Prostate gland (tissue), 2 donors: ENCODE measurements at regions not wholly inside any gene's neighbourhood (a gene's known extent, or its start where the extent isn't known, plus 50 kb on each side); places are given as distances from the start of the nearest gene placed in this dataset.
"Not testable (repeated sequence)": the region's sequence is repeated elsewhere in the genome, so short reads cannot be mapped to it uniquely, and the experiment has no call there.

Experiments
- DNase-seq: peaks from one replicate; pipeline ENCODE4 v3.0.0-alpha.2; 2019; ENCODE audit warnings: low spot score
- H3K27ac ChIP-seq, 2 donors: fragments of 200-600 bp; sonication (generic); 2 replicates each; pipeline ENCODE4 v1.5.1; 2017 to 2019
- H3K27me3 ChIP-seq: fragments of 200-600 bp; sonication (generic); replicated peaks from 2 replicates; pipeline ENCODE4 v1.5.1; 2019; ENCODE audit not compliant: insufficient read depth
- H3K36me3 ChIP-seq, 2 donors: fragments of 200-600 bp; sonication (generic); 1 replicate in 1 of 2; 2 replicates in 1 of 2; pipeline versions ENCODE4 v1.5.1 to v1.8.1; 2017 to 2019
- H3K4me1 ChIP-seq: fragments of 200-600 bp; sonication (generic); replicated peaks from 2 replicates; pipeline ENCODE4 v1.5.1; 2019
- H3K4me3 ChIP-seq, 2 donors: fragments of 200-600 bp; sonication (generic); 2 replicates each; pipeline ENCODE4 v1.5.1; 2017 to 2019
- H3K9me3 ChIP-seq: fragments of 200-600 bp; sonication (generic); 2 replicates; pipeline ENCODE4 v1.5.1; 2017
- POLR2A ChIP-seq: fragments of 450-650 bp; IDR thresholded peaks from one replicate; pipeline ENCODE4 v1.6.1; 2016; ENCODE audit warnings: antibody characterized with exemption, mild to moderate bottlenecking
- POLR2AphosphoS5 ChIP-seq: sonication (generic); formaldehyde crosslinking; IDR thresholded peaks from one replicate; pipeline ENCODE4 v1.6.1; 2017; ENCODE audit warnings: antibody characterized with exemption
- WGBS: methylation state at CpG from one replicate; pipeline ENCODE4 v1.1.5; 2018; 5-methylcytosine and 5-hydroxymethylcytosine counted together
- intact Hi-C: fragments of 100-400 bp; cut with DNase I; formaldehyde crosslinking; loops from one replicate; pipeline ENCODE4 v1.14.2; 2022
- TF ChIP-seq, protein P1 (sequence below), 4 experiments: fragments of 200-600 bp in 2 of 4; fragments of 450-650 bp in 2 of 4; sonication (generic) in 2 of 4; IDR thresholded peaks; 1 replicate in 3 of 4; 2 replicates in 1 of 4; pipeline ENCODE4 v1.5.1; 2016 to 2019; ENCODE audit warnings: antibody characterized with exemption in 4 of 4, mild to moderate bottlenecking in 2 of 4, moderate library complexity in 2 of 4

DNA sequence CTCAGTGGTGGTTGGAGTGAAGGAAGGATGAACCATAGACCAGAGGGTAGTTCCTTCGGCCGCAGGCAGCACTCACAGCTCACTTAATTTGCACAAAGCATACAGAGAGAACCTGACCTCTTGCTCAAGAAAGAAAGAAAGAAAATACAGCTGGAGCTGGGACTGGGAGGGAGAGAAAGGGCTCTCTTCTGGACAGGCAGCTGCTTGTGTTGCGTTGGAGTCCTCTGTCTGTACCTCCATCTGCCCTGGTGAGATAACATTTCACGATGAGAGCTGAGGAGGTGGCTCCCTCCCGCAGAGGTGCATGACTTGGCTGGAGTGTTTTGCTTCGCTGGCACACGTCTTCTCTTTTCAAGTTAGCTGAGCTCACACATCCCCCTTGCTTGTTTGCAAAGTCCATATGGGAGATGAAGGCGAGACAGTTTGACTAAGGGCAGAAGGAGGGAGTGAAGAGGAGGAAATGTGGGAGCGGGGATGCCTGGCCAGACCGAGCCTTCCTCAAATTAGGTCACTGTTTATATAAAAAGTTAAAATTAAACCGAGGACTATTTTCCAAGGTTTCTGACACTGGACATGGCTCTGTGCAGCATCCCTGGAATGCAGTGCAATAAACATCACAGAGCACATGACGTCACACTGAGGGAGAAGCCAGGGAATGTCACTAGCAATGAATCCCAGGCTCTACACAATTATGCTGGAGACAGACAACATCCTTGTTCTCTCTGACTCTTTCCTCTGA is 359.4 kb downstream of the CD83 start:
- H3K9me3 ChIP-seq = no peaks in the 10 kb centered on the region
- H3K4me1 ChIP-seq = no peaks in the 10 kb centered on the region
- WGBS = 16% methylated on average over 12 of the region's 12 CpGs
- TF ChIP-seq POLR2A (no peak), POLR2AphosphoS5 (peak; percentile 42)
- intact Hi-C loops = loop anchor here (2.0 kb wide), 1 partner anchor 36 kb away; no protein-coding TSS in a partner anchor
- peak; percentile 20 for DNase-seq
- H3K36me3 ChIP-seq = no peaks in the 10 kb centered on the region
- H3K4me3 ChIP-seq = no peak overlapping the region
- peak overlapping the region; percentile 18 to 48 for H3K27ac ChIP-seq
- no peaks in the 10 kb centered on the region for H3K27me3 ChIP-seq

DNA sequence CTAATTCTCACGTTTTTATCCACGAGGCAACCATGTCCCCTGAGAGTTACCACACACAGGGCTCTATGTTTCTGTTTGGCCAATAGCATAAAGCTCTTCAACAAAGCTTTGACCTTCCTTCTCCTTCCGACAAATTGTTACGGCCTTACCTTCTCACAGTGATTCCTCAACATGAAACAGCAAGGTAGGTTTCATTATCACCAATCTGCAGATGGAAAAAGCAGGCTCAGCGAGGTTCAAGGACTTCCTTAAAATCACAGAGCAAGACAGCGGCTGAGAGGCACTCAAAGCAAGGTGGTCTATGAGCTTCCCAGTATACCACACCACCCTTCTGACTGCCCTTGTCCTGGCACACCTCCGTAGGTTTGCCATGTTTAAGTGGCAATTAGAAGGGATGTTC is 360.0 kb downstream of the CD83 start:
- Histone ChIP-seq H3K9me3 (no peaks in the 10 kb centered on the region), H3K27me3 (no peaks in the 10 kb centered on the region), H3K27ac (peak overlapping the region in 1 of 2 donors; percentile 1), H3K4me1 (no peaks in the 10 kb centered on the region), H3K4me3 (no peak overlapping the region), H3K36me3 (no peaks in the 10 kb centered on the region)
- TF ChIP-seq POLR2A = no peak
- TF ChIP-seq, protein P1, sequence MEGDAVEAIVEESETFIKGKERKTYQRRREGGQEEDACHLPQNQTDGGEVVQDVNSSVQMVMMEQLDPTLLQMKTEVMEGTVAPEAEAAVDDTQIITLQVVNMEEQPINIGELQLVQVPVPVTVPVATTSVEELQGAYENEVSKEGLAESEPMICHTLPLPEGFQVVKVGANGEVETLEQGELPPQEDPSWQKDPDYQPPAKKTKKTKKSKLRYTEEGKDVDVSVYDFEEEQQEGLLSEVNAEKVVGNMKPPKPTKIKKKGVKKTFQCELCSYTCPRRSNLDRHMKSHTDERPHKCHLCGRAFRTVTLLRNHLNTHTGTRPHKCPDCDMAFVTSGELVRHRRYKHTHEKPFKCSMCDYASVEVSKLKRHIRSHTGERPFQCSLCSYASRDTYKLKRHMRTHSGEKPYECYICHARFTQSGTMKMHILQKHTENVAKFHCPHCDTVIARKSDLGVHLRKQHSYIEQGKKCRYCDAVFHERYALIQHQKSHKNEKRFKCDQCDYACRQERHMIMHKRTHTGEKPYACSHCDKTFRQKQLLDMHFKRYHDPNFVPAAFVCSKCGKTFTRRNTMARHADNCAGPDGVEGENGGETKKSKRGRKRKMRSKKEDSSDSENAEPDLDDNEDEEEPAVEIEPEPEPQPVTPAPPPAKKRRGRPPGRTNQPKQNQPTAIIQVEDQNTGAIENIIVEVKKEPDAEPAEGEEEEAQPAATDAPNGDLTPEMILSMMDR (IDR thresholded peaks at IDR 0.05) = no peak
- no peak for TF ChIP-seq POLR2AphosphoS5
- intact Hi-C loops = loop anchor here (2.0 kb wide), 1 partner anchor 37 kb away; no protein-coding TSS in a partner anchor
- no peak for DNase-seq
- WGBS = 68% methylated on average over 7 of the region's 7 CpGs

DNA sequence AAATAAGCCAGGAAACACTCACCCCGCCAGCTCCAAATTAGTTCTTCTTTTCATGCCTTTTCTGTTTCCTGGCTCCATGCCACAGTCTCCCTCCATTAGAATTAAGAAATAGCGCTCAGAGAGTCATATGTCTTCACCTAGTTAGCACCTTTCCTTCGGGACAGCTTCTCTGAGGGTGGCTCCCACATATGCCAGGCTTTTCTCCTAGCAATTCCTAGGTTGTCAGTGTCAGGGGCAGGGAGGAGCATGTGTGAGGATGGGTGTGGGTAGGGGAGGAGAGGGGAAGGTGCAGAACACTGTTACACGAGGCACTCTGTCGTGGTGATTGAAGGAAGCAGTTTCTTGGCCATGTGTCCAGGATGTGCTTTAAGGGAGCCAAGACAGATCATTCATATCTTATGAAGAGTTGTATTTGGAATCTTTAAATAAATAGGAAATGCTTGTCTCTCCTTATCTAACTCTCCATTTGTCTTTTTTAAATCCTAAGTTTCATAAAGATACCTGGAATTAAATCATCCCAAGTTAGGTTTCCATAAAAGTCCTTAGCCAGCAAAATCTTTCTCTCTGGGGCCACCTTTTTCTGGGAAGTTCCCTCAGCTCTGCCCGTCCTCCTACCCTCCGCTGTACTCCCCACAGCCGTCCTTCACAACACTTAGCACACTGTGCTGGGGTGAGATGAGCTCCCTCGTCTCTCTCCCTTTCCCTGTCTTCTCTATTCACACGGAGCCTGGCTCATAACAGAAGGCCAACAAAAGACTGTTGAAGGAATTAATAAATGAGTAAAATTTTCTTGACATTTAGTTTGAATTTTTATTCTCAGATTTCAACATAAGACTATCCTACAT is 361.0 kb downstream of the CD83 start:
- H3K36me3 ChIP-seq = no peaks in the 10 kb centered on the region
- 66% methylated on average over 10 of the region's 10 CpGs for WGBS
- H3K27me3 ChIP-seq = no peaks in the 10 kb centered on the region
- no peak overlapping the region for H3K27ac ChIP-seq
- no peaks in the 10 kb centered on the region for H3K4me1 ChIP-seq
- H3K4me3 ChIP-seq = no peak overlapping the region
- TF ChIP-seq POLR2AphosphoS5 = no peak
- TF ChIP-seq, protein P1 (IDR thresholded peaks at IDR 0.05) = no peak
- TF ChIP-seq POLR2A = no peak
- DNase-seq = no peak
- H3K9me3 ChIP-seq = no peaks in the 10 kb centered on the region
- intact Hi-C loops = no loop called here

- DNase-seq, H3K27ac ChIP-seq, H3K36me3 ChIP-seq, H3K4me1 ChIP-seq, H3K27me3 ChIP-seq, intact Hi-C loops, H3K4me3 ChIP-seq, H3K9me3 ChIP-seq: not testable (repeated sequence)
- no CpG with 5 or more reads among the region's 1 CpG for WGBS
These were observed 364.4 kb downstream of the CD83 start for GRCh38 chr6:14481946-14482345.

- TF ChIP-seq POLR2AphosphoS5 (no peak), POLR2A (no peak)
- TF ChIP-seq, protein P1 (IDR thresholded peaks at IDR 0.05) = no peak
- Histone ChIP-seq H3K27me3 (no peaks in the 10 kb centered on the region), H3K4me1 (no peaks in the 10 kb centered on the region), H3K4me3 (no peak overlapping the region), H3K36me3 (no peaks in the 10 kb centered on the region), H3K27ac (no peak overlapping the region), H3K9me3 (no peaks in the 10 kb centered on the region)
- 100% methylated on average over 3 of the region's 3 CpGs for WGBS
- intact Hi-C loops = no loop called here
- DNase-seq = no peak
These were observed 370.1 kb downstream of the CD83 start for GRCh38 chr6:14487625-14488024.
